IPS-18a (cell line): ENCODE measurements at regions not wholly inside any gene's neighbourhood (a gene's known extent, or its start where the extent isn't known, plus 50 kb on each side); places are given as distances from the start of the nearest gene placed in this dataset.

ENCODE experiments used
- H3K27ac ChIP-seq: one replicate; pipeline ENCODE4 v1.5.1; 2013; ENCODE audit warnings: low read length
- H3K27me3 ChIP-seq: one replicate; pipeline ENCODE4 v1.6.1; 2013; ENCODE audit warnings: mild to moderate bottlenecking, low read length; ENCODE audit not compliant: control insufficient read depth, insufficient read depth
- H3K36me3 ChIP-seq: one replicate; pipeline ENCODE4 v1.6.1; 2013; ENCODE audit warnings: low read depth, low read length; ENCODE audit not compliant: control insufficient read depth
- H3K4me1 ChIP-seq: one replicate; pipeline ENCODE4 v1.6.1; 2013; ENCODE audit warnings: low read depth, low read length; ENCODE audit not compliant: control insufficient read depth
- H3K4me3 ChIP-seq: one replicate; pipeline ENCODE4 v1.5.1; 2013; ENCODE audit warnings: low read length
- H3K9ac ChIP-seq: one replicate; pipeline ENCODE4 v1.6.1; 2013; ENCODE audit warnings: mild to moderate bottlenecking, low read length, moderate library complexity
- H3K9me3 ChIP-seq: one replicate; pipeline ENCODE4 v1.6.1; 2013; ENCODE audit warnings: low read depth, low read length; ENCODE audit not compliant: control insufficient read depth

- H3K4me1 ChIP-seq = peaks cover 12% of the 10 kb centered on the region
- H3K36me3 ChIP-seq = no peaks in the 10 kb centered on the region
- H3K27ac ChIP-seq = no peak overlapping the region
Observed at GRCh38 chr5:54882841-54883240, 102.6 kb downstream of the ESM1 start.

GRCh38 chr5:54882101-54882500 lies 103.3 kb downstream of the ESM1 start:
- no peak overlapping the region for H3K9ac ChIP-seq
- H3K4me1 ChIP-seq = peaks cover 15% of the 10 kb centered on the region
- H3K4me3 ChIP-seq = no peak overlapping the region
- H3K27ac ChIP-seq = no peak overlapping the region
- no peaks in the 10 kb centered on the region for H3K36me3 ChIP-seq
- peaks cover 10% of the 10 kb centered on the region for H3K9me3 ChIP-seq
- peaks cover 32% of the 10 kb centered on the region for H3K27me3 ChIP-seq

More at GRCh38 chr5:54882841-54883240, 102.6 kb downstream of the ESM1 start:
- H3K4me3 ChIP-seq = peak overlapping the region; percentile 68
- H3K9me3 ChIP-seq = peaks cover 10% of the 10 kb centered on the region
- peaks cover 32% of the 10 kb centered on the region for H3K27me3 ChIP-seq
- no peak overlapping the region for H3K9ac ChIP-seq

GRCh38 chr5:54881286-54882005 lies 103.9 kb downstream of the ESM1 start:
- Histone ChIP-seq H3K9me3 (peaks cover 10% of the 10 kb centered on the region), H3K4me1 (peaks cover 22% of the 10 kb centered on the region), H3K27me3 (peaks cover 32% of the 10 kb centered on the region), H3K27ac (no peak overlapping the region), H3K9ac (no peak overlapping the region), H3K36me3 (no peaks in the 10 kb centered on the region), H3K4me3 (no peak overlapping the region)

GRCh38 chr5:54876976-54877375 lies 108.4 kb downstream of the ESM1 start:
- H3K9me3 ChIP-seq = no peaks in the 10 kb centered on the region
- H3K4me3 ChIP-seq = no peak overlapping the region
- H3K9ac ChIP-seq = no peak overlapping the region
- peaks cover 28% of the 10 kb centered on the region for H3K4me1 ChIP-seq
- H3K27ac ChIP-seq = no peak overlapping the region
- no peaks in the 10 kb centered on the region for H3K27me3 ChIP-seq
- no peaks in the 10 kb centered on the region for H3K36me3 ChIP-seq

- H3K4me1 ChIP-seq = peaks cover 28% of the 10 kb centered on the region
- H3K9ac ChIP-seq = no peak overlapping the region
- H3K4me3 ChIP-seq = no peak overlapping the region
- no peak overlapping the region for H3K27ac ChIP-seq
- H3K27me3 ChIP-seq = no peaks in the 10 kb centered on the region
- H3K9me3 ChIP-seq = no peaks in the 10 kb centered on the region
- no peaks in the 10 kb centered on the region for H3K36me3 ChIP-seq
Observed at GRCh38 chr5:54876556-54876955, 108.8 kb downstream of the ESM1 start.

- Histone ChIP-seq H3K4me1 (peaks cover 22% of the 10 kb centered on the region), H3K9me3 (no peaks in the 10 kb centered on the region), H3K27me3 (no peaks in the 10 kb centered on the region), H3K9ac (no peak overlapping the region), H3K4me3 (no peak overlapping the region), H3K27ac (no peak overlapping the region), H3K36me3 (no peaks in the 10 kb centered on the region)
Observed at GRCh38 chr5:54874337-54875021, 110.9 kb downstream of the ESM1 start.

- Histone ChIP-seq H3K9me3 (no peaks in the 10 kb centered on the region), H3K27me3 (no peaks in the 10 kb centered on the region), H3K27ac (no peak overlapping the region), H3K4me3 (no peak overlapping the region), H3K9ac (no peak overlapping the region), H3K36me3 (no peaks in the 10 kb centered on the region), H3K4me1 (peaks cover 18% of the 10 kb centered on the region)
Observed at GRCh38 chr5:54873691-54874090, 111.7 kb downstream of the ESM1 start.

- Histone ChIP-seq H3K27ac (no peak overlapping the region), H3K4me1 (peaks cover 18% of the 10 kb centered on the region), H3K9me3 (no peaks in the 10 kb centered on the region), H3K36me3 (no peaks in the 10 kb centered on the region), H3K27me3 (no peaks in the 10 kb centered on the region), H3K9ac (no peak overlapping the region), H3K4me3 (no peak overlapping the region)
Observed at GRCh38 chr5:54872810-54873209, 112.6 kb downstream of the ESM1 start.

GRCh38 chr5:54870271-54870670 lies 115.1 kb downstream of the ESM1 start:
- Histone ChIP-seq H3K36me3 (no peaks in the 10 kb centered on the region), H3K27ac (no peak overlapping the region), H3K9me3 (no peaks in the 10 kb centered on the region), H3K4me1 (peaks cover 9% of the 10 kb centered on the region), H3K9ac (no peak overlapping the region), H3K27me3 (no peaks in the 10 kb centered on the region), H3K4me3 (no peak overlapping the region)

GRCh38 chr5:54869691-54870090 lies 115.7 kb downstream of the ESM1 start:
- no peaks in the 10 kb centered on the region for H3K9me3 ChIP-seq
- H3K4me3 ChIP-seq = no peak overlapping the region
- H3K36me3 ChIP-seq = no peaks in the 10 kb centered on the region
- H3K4me1 ChIP-seq = peaks cover 9% of the 10 kb centered on the region
- no peaks in the 10 kb centered on the region for H3K27me3 ChIP-seq
- H3K9ac ChIP-seq = no peak overlapping the region
- no peak overlapping the region for H3K27ac ChIP-seq

GRCh38 chr5:54868511-54869483 lies 116.6 kb downstream of the ESM1 start:
- Histone ChIP-seq H3K9me3 (no peaks in the 10 kb centered on the region), H3K9ac (no peak overlapping the region)

More at GRCh38 chr5:54868511-54869483, 116.6 kb downstream of the ESM1 start:
- Histone ChIP-seq H3K27me3 (no peaks in the 10 kb centered on the region), H3K36me3 (no peaks in the 10 kb centered on the region), H3K4me1 (peaks cover 5% of the 10 kb centered on the region), H3K4me3 (no peak overlapping the region), H3K27ac (no peak overlapping the region)
